Middle frontal gyrus (tissue), 1 donor: ENCODE measurements at regions not wholly inside any gene's neighbourhood (a gene's known extent, or its start where the extent isn't known, plus 50 kb on each side); places are given as distances from the start of the nearest gene placed in this dataset.
"Not testable (repeated sequence)": the region's sequence is repeated elsewhere in the genome, so short reads cannot be mapped to it uniquely, and the experiment has no call there.

Experiments
- DNase-seq: peaks from one replicate; pipeline ENCODE4 v3.0.0-alpha.2; 2015; ENCODE audit warnings: low spot score; ENCODE audit errors: extremely low spot score

DNA sequence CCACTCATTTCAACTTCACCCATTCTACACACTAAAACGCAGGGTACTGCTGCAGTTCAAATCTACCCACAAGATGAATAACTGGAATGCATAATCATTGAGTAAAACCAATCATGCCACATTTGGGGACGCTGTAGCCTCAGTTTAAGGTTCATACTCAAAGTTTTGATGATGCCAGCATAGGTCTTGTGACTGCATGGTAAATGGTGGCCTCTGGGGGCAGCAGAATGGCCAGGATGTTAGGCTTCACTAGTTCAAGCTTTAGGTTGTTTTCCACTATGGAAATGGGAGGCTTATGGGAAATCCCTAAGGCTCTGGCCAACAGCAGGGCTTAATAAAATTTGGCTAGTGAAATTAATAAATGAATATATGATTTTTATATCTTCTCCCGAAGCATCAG, 104.3 kb upstream of the TSC22D2 start:
- DNase-seq, result no peak

DNA sequence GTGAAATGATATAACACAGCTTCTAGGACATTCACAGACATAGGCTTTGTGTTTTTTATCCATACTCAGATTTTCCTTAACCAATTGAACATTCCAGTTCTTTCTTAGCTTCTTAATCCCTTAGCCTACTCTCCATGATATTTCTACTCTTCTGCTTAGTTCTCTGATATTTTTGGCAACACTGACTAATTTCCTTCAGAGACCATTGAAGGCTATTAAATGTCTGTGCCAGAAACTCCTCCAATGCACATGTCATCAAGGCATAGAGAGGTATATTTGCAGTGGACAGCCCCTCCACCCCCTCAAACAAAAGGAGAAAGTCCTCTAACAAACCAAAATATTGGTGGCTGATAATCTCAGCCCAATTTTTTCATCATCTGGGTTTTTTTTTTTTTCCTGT, 105.9 kb upstream of the TSC22D2 start:
- no peak for DNase-seq

DNA sequence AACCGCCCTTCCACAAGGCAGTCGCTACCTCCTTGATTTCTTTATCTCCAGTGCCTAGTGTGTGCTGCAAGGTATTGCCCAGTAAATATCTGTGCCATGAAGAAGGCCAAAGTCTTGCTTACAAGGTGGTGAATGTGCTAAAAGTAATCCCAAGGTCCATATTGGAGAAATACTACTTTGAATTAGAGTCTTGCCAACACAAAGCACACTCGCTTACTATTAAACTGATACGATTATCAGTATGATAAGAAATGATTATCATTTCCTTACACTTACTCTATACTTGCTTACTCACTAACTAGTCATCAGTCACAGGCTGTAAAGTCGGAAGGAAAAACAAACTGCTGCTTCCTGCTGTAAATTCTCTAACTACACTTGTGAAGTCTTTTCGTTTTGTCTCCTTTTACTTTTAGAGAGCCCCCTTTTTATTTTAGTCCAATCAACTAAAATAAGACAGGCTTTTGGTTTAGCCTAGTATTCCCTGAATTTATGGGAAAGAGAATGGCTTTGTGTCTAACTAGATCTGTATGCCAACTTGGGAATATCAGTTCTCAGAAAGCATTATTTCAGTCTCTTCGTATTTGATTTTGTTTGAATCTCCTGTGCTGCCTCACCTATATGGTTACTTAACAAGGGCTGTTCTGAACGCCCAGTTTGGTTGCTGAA, 107.1 kb upstream of the TSC22D2 start:
- DNase-seq, result no peak

DNA sequence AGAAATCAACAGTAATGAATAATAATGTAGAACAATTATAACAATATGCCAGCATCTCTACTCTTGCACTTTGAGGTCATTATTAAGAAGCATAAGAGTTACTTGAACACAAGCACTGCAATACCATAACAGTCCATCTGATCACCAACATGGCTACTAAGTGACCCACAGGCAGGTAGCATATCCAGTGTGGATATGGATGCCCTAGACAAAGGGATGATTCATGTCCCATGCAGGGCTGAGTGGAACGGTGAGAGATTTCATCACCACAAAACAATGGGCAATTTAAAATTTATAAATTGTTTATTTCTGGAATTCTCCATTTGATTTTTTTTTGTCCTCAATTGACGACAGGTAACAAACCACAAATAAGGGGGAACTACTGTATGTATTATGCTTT, 107.7 kb upstream of the TSC22D2 start:
- DNase-seq, result no peak

DNA sequence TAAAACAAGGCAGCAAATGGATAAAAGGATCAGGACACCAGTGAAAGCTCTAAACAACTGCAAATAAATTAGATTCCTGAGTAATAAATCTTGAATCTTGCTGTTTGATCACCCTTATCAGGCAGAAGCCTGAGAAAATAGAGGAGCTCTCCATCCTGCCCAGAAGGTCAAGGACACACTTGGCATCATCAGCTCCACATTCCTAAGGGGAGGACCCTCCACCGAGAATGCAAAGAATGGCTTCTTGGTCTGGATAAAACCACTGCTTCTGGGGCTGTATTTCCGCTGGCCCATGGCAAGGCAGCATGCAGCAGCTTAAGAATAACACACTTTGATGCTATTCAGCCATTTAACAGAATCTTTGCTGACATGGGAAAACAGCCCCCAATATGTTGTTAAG, 108.9 kb upstream of the TSC22D2 start:
- no peak for DNase-seq

DNA sequence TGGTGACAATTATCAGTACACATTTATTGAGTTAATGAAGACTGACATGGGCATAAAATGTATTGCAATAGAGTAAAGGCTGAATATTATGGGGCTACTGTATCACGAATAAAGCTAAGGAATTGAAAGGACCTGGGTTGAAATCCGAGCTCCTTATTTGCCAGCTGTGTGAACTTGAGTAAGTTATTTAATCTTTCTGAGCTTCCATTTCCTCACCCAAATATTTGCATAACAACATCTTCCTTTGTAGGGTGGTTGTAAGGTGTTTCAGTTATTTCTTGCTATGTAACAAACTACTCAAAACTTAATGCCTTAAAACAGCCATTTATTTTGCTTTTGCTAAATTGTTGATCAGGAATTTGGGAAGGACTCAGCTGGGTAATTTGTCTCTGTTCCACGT, 111.1 kb upstream of the TSC22D2 start:
- DNase-seq, result no peak

DNA sequence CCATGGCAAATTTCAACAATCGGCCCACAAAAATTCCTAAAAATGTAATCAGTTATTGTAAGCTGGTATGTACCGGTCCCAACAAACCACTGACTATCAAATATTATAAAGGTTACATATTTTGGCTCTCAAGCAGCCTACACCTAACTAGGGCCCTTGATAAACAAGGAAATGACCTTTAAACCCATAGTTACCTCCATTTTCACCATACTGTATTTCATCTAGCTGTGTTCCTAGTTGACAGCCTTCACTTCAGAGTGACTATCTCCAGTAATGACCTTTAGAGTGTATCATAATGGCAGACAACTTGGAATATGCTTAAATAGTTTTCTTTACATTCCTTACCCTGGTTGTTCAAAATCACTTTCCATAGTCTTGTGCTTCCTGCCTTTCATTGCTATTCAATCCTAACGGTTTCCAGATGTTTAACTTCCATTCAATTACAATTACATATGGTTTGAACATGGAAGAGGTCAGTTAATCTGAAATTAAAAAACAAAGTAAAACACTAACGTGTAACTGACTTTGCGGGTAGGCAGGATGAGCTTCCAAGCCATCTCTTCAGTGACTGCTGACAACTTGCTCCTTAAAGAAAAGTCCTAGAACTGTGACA, 111.9 kb upstream of the TSC22D2 start:
- DNase-seq, result no peak

DNA sequence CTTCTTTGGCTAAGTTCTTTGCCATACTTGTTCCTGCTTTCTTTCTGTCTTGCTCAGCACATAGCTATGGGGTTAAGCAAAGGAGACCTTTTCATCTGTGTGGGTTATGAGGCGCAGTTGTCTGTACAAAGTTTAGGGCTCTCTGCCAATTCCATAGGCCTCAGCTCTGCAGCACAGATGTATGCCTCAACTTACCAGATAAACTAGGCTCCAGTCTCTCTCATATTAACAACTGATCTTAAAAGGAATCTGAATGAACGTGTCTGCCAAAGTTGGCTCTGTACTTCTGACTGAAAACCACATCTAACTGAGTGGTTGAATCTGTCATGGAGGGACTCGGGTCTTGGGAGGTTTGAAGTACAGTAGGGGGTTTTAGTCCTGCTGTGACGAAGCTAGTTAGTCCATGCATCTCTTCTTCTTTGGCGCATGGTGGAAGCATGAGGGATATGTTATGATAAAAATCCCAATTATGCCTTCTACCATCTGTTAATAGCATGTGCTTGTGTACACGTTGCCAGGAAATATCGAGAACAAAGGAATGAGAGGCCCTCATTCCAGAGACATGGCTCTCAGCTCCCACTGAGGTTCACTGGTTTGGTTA, 114.6 kb upstream of the TSC22D2 start:
- DNase-seq, result no peak

DNA sequence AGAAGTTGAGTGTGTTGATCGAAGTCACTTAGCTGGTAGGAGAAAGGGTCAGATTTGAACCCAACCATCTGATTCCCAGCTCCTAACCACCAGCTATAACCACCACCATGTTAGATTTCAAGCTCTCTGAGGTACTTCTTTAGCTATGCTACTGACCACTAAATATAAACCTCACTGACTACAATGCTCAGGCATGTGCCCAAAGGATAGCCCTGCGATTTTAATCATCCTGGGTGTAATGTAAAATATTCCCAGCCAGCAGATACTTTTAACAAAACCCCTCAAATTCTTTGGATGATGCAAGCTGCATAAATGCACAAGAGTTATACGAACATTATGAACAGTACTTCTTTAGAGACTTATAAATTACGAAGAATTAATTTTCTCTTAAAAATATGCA, 115.2 kb upstream of the TSC22D2 start:
- no peak for DNase-seq

DNA sequence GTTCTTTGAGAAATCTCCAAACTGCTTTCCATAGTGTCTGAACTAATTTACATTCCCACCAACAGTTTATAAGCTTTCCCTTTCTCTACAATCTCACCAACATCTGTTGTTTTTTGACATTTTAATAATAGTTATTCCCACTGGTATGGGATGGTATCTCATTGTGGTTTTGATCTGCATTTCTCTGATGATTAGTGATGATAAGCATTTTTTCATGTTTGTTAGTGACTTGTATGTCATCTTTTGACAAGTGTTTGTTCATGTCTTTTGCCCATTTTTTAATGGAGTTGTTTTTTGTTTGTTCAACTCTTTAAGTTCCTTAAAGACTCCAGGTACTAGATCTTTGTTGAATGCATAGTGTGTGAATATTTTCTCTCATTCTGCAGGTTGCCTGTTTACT, 116.6 kb upstream of the TSC22D2 start:
- DNase-seq, result no peak

DNA sequence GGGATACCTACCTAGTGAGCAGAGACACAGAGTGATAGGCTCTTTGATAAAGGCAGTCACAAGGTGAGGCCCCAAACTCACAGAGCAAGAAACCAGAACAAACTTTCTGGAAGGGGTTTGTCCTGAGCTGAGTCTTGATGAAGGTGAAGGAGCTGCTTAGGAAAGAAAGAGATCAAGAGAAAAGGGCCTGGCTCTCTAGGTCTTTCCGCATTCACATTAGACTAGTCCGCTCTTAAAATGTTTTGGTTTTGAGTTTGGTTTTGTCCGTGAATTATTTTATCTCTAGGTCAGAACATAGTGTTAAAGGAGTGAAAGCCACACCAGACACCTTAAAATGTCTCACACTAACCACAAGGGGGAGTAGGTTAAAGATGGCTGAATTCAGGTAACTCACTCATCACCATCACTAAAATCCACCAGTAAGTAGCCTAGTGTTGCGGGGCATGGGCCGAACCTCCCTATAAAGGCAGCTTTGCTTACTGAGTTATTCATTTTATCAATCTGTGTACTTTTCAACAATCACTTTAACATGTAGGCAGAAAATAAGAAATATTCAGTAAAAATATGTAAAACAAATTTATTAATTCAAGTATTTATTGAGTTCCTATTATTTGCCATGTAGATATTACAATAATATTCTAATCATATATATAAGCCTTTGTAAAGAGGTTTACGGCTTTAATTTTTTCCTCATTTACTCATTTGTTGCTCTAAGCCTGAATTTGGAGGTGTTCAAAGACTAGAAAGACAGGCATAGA, 121.5 kb upstream of the TSC22D2 start:
- no peak for DNase-seq

DNA sequence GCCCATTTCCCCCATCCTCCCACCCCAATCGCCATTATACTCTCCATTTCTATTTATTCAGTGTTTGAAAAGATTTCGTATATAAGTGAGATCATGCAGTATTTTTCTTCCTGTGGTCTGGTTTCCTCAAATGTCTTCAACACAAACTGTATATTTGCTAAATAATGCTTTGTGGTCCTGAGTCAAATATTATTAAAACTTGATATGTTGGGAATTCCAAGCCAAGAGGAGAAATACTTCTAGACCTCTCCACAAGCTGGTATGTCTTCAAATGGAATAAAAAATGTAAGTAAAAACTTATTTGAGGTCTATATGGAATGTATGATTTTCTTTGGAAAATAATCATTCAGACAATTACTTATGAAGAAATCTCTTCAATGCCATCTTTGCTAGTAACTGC, 122.5 kb upstream of the TSC22D2 start:
- no peak for DNase-seq

DNA sequence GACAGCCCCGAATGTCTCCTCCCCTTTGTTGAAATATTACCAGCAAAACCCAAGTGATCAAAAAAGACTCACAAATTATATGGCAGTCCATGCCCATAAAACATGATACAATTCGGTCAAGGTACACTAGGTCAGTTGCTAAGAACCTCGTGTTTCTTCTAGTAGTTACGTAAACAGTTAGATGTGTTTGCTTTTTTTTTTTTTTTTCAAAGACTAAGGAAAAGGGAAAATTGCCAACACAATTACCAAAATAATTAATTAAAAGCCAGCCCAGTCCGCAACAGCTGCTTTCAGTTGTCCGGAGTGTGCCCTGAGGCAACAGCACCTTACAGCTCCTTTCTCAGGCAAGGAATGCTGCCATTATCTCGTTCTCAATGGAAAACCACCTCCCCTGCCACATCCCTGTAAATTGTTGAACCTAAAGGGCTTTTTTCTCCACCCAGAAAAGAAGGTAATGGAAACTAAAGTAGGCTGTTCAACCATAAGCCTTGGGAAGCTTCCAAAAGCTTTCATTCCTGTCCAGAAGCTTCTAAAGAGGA, 129.2 kb upstream of the TSC22D2 start:
- no peak for DNase-seq

DNA sequence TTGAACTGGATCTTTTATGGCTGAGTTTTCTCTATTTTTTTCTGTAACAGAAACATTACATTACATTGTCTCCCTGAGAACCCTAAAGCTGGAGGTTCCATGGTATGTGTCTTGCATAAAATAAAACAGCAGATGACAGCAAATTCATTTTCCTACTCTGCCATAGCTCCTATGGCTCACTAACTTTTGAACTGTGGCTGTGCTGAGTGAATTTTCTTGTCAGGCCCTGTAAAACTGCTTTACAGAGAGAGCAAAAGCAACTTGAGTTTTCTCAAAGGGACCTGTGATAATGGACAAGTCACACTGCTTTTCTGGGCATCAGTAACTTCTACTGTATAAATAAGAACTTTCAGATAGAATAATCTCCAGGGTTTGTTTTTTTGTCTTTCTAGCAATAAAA, 129.9 kb upstream of the TSC22D2 start:
- DNase-seq, result no peak

DNA sequence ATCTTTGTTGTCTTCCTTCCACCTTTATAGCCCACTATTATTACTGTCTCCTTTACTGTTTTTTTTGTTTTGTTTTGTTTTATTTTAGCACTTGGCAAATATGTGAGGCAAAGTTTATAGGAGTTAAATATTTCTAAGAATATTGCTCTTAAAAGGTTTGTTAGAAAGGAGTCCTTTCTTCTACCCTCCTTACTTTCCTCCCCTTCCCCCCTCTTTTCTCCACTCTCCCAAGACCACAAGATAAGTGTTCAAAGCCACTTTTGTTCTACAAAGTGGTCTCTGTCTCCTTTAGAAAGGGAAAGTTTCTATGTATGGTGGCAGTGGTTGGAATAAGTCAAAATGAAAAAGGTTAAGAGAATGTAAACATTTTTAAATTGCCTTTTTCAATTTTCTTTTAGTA, 130.7 kb upstream of the TSC22D2 start:
- no peak for DNase-seq

DNA sequence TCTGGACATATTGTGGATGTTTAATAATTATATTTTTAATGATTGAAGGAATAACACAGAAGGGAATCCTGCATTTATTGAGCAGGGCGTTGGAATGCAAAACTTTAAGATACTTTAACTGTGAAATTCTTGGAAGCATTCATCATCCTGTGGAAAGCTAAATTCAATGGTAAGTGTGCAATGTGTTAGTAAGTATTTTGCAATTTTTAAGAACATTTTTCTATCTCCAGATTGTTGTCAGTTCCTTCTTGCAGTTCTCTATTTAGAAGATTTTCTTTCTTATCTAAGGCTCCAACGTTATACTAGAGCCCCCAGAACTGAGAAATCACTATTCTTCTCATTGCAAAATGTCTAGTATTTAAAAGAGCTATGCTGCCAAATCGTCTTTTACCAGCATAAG, 132.2 kb upstream of the TSC22D2 start:
- DNase-seq, result no peak

DNA sequence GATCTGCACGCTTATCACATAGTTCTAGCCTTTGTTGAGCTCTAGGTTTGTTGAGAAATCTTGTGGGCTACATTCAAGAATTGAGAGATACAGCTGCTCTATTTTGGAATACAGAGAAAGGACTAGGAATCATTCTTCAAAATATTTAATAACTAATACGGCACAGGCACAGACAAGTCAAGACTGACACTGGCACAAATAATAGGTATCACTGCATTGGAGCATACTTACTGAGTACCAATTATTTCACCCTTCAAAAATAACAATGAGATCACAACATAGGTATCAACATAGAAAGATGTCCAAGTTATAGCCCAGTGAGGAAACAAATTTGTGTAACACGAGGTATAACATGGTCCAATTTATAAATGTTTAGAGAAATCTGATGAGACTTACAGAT, 133.7 kb upstream of the TSC22D2 start:
- no peak for DNase-seq

DNA sequence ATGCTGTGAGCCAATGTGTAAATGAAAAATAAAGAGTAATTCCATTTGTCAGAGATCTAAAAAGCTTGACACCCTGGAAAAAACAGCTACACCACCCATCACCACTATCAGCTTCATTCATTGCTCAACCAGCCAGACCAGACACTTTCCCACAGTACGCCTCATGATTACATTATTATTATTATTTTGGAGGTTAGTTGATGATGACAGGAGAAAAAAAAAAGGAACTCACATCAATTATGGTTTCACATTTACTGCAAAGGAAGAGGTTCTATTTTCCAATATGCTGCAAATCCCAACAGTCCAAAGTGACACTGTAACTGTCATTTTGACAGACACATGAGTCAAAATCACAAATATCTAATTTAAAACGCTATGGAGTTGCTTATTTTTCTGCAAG, 134.7 kb upstream of the TSC22D2 start:
- DNase-seq, result no peak

DNA sequence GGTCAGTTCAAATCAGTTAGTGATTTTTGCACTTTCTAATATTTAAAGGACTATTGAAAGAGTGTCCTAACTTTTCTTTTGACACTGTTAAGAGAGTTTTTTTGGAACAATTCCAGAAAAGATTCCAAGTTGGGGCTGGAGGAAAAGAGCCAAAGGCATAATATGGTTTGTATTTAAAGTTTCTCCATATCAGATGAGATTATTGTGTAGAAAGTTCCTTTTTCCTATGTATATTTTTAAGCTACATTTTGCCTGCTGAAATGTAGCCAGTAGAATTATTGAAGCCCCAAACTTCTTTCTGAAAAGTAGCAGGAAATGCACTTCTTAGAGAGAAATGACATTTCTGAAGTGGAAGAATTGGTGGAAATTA, 136.5 kb upstream of the TSC22D2 start:
- no peak for DNase-seq

DNA sequence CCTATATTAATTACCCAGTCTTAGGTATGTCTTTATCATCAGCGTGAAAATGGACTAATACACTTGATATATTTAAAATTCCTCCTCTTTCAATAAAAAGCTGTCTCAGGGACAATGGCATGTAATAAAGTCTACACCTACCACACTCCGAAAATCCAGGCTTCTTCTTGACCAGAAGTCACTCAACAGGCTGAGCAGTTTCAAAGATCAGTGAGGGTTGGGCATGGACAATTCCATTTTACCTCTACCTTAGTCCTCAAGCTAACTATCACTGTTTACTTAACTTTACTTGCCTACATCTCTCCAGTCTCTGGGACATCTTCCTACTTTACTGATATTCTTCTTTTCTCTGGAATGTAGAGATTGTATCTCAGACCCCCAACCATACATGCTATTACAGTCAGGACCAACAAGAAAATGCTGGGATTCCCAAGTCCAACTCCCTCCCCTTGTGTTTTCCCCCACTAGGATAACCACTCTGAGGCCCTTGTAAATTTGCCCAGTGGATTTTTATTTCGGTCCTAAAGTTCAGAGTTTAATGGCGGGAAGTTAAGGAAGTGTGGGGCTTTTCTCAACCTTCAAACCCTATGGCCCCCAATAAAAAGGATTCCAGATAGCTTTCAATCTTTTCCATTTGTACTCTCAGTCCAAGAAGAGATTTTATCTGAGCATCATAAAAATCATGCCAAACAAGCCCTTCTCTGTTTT, 137.1 kb upstream of the TSC22D2 start:
- DNase-seq, result no peak

DNA sequence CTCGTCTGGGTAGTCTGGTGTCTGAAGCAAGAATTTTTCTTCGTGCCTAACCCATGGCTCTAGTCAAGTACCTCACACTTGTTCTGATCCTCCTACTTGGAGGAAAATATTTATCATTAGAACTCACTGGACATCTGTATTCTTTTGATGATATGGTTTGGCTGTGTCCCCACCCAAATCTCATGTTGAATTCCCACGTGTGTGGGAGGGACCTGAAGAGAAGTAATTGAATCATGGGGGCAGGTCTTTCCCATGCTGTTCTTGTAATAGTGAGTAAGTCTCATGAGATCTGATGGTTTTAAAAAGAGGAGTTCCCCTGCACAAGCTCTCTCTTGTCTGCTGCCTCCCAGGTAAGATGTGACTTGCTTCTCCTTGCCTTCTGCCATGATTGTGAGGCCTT, 137.7 kb upstream of the TSC22D2 start:
- DNase-seq, result not testable (repeated sequence)

DNA sequence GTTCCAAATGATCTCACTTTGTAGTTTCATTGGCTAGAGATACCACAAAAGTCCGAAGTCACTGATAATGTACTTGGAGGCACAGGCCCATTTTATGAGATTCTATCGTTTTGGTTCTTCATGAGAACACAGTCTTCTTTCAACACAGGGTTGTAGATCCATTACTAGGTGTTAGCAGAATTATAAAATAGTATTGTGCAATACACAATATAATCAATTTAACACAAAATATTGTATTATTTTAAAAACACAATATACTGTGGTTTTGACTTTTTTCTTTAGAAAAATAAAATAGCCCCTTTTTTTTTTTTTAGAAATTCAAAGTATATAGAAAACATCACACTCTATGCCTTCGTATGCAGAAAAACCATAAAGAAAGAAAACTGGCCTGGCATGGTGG, 138.6 kb upstream of the TSC22D2 start:
- DNase-seq, result no peak
